HepG2 (cell line): ENCODE measurements at regions not wholly inside any gene's neighbourhood (a gene's known extent, or its start where the extent isn't known, plus 50 kb on each side); places are given as distances from the start of the nearest gene placed in this dataset.

ENCODE experiments used
- MAFK ChIP-seq, 2 experiments: IDR thresholded peaks in 1 of 2; conservative IDR thresholded peaks in 1 of 2; 2 replicates each; pipeline ENCODE4 v1.6.1; 2011; ENCODE audit warnings: improper control_type of control experiment in 2 of 2, low read length in 2 of 2
- NAIF1 ChIP-seq: sonication (generic); formaldehyde crosslinking; IDR thresholded peaks from 2 replicates; pipeline ENCODE4 v1.5.0; 2020; ENCODE audit warnings: mild to moderate bottlenecking, missing genetic modification reagents, borderline replicate concordance
- NRL ChIP-seq: sonication (generic); formaldehyde crosslinking; IDR thresholded peaks from 2 replicates; pipeline ENCODE4 v1.5.0; 2020; ENCODE audit warnings: missing genetic modification reagents, mild to moderate bottlenecking, moderate library complexity, borderline replicate concordance
- PAXIP1 ChIP-seq: sonication (generic); formaldehyde crosslinking; conservative IDR thresholded peaks from 2 replicates; pipeline ENCODE4 v1.4.0; 2020; ENCODE audit warnings: mild to moderate bottlenecking, missing genetic modification reagents, moderate library complexity
- PHB2 ChIP-seq: fragments of 450-650 bp; IDR thresholded peaks from 2 replicates; pipeline ENCODE4 v1.6.1; 2018; ENCODE audit not compliant: partially characterized antibody
- PHF5A ChIP-seq: IDR thresholded peaks from one replicate; pipeline ENCODE4 v1.6.1; 2018; ENCODE audit warnings: low read depth, missing genetic modification reagents; ENCODE audit not compliant: unreplicated experiment
- RAD51 ChIP-seq: fragments of 450-650 bp; IDR thresholded peaks from 2 replicates; pipeline ENCODE4 v1.6.1; 2016; ENCODE audit warnings: borderline replicate concordance
- RFX1 ChIP-seq: fragments of 450-650 bp; IDR thresholded peaks from 2 replicates; pipeline ENCODE4 v1.6.1; 2017
- SOX6 ChIP-seq, 2 experiments: fragments of 450-650 bp in 1 of 2; sonication (generic) in 1 of 2; formaldehyde crosslinking in 1 of 2; IDR thresholded peaks; 2 replicates each; pipeline versions ENCODE4 v1.4.0 to v1.6.1; 2017 to 2020; ENCODE audit warnings: antibody characterized with exemption in 1 of 2, mild to moderate bottlenecking in 1 of 2, missing genetic modification reagents in 1 of 2
- SP1 ChIP-seq, 2 experiments: fragments of 450-650 bp in 1 of 2; sonication (generic) in 1 of 2; formaldehyde crosslinking in 1 of 2; IDR thresholded peaks; 2 replicates each; pipeline versions ENCODE4 v1.4.0 to v1.6.1; 2016 to 2020; ENCODE audit warnings: missing genetic modification reagents in 1 of 2
- TRIM22 ChIP-seq: fragments of 450-650 bp; IDR thresholded peaks from 2 replicates; pipeline ENCODE4 v1.6.1; 2017
- ZNF207 ChIP-seq: fragments of 450-650 bp; IDR thresholded peaks from 2 replicates; pipeline ENCODE4 v1.6.1; 2016; ENCODE audit warnings: antibody characterized with exemption, borderline replicate concordance
- ZNF234 ChIP-seq: sonication (generic); formaldehyde crosslinking; conservative IDR thresholded peaks from 2 replicates; pipeline ENCODE4 v1.5.1; 2020; ENCODE audit warnings: mild to moderate bottlenecking, missing genetic modification reagents
- ZNF343 ChIP-seq: sonication (generic); formaldehyde crosslinking; IDR thresholded peaks from 2 replicates; pipeline ENCODE4 v1.4.0; 2020; ENCODE audit warnings: mild to moderate bottlenecking, missing genetic modification reagents
- ZNF430 ChIP-seq: sonication (generic); formaldehyde crosslinking; IDR thresholded peaks from 2 replicates; pipeline ENCODE4 v1.9.0; 2021; ENCODE audit warnings: mild to moderate bottlenecking, missing genetic modification reagents
- ZNF614 ChIP-seq: IDR thresholded peaks from 2 replicates; pipeline ENCODE4 v1.6.1; 2018; ENCODE audit warnings: missing biosample characterization, missing genetic modification reagents, inconsistent platforms, borderline replicate concordance
- TF ChIP-seq, protein P1 (sequence below): sonication (generic); formaldehyde crosslinking; IDR thresholded peaks from 2 replicates; pipeline ENCODE4 v1.9.0; 2021; ENCODE audit warnings: mild to moderate bottlenecking, missing genetic modification reagents
- TF ChIP-seq, protein P2 (sequence below): sonication (generic); formaldehyde crosslinking; IDR thresholded peaks from 2 replicates; pipeline ENCODE4 v1.5.0; 2020; ENCODE audit warnings: missing genetic modification reagents

DNA sequence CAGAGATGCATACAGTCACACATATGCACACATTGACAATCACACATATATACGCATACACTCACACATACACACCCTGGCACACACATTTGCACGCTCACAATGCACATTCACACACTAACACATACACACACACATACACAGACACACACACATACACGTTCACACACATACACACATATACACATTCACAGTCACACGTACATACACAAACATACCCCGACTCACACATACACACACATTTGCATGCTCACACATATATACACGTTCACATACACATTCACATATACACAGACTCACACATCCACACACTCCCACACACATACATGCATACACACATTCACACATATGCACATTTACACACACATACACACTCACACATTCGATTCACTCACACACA, 366.8 kb upstream of the ID4 start (continued):
- TF ChIP-seq, protein P1, sequence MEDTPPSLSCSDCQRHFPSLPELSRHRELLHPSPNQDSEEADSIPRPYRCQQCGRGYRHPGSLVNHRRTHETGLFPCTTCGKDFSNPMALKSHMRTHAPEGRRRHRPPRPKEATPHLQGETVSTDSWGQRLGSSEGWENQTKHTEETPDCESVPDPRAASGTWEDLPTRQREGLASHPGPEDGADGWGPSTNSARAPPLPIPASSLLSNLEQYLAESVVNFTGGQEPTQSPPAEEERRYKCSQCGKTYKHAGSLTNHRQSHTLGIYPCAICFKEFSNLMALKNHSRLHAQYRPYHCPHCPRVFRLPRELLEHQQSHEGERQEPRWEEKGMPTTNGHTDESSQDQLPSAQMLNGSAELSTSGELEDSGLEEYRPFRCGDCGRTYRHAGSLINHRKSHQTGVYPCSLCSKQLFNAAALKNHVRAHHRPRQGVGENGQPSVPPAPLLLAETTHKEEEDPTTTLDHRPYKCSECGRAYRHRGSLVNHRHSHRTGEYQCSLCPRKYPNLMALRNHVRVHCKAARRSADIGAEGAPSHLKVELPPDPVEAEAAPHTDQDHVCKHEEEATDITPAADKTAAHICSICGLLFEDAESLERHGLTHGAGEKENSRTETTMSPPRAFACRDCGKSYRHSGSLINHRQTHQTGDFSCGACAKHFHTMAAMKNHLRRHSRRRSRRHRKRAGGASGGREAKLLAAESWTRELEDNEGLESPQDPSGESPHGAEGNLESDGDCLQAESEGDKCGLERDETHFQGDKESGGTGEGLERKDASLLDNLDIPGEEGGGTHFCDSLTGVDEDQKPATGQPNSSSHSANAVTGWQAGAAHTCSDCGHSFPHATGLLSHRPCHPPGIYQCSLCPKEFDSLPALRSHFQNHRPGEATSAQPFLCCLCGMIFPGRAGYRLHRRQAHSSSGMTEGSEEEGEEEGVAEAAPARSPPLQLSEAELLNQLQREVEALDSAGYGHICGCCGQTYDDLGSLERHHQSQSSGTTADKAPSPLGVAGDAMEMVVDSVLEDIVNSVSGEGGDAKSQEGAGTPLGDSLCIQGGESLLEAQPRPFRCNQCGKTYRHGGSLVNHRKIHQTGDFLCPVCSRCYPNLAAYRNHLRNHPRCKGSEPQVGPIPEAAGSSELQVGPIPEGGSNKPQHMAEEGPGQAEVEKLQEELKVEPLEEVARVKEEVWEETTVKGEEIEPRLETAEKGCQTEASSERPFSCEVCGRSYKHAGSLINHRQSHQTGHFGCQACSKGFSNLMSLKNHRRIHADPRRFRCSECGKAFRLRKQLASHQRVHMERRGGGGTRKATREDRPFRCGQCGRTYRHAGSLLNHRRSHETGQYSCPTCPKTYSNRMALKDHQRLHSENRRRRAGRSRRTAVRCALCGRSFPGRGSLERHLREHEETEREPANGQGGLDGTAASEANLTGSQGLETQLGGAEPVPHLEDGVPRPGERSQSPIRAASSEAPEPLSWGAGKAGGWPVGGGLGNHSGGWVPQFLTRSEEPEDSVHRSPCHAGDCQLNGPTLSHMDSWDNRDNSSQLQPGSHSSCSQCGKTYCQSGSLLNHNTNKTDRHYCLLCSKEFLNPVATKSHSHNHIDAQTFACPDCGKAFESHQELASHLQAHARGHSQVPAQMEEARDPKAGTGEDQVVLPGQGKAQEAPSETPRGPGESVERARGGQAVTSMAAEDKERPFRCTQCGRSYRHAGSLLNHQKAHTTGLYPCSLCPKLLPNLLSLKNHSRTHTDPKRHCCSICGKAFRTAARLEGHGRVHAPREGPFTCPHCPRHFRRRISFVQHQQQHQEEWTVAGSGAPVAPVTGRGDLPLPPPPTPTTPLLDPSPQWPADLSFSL (CRISPR knock-in tag), result 0 out of 2 replicates have a peak, but pooled peaks have one; percentile 26
- TF ChIP-seq NRL (CRISPR knock-in tag) (no peak), PHF5A (CRISPR knock-in tag) (no peak), NAIF1 (CRISPR knock-in tag) (no peak), RFX1 (no peak), ZNF343 (CRISPR knock-in tag) (no peak), ZNF614 (no peak), SP1 (IDR thresholded peaks at IDR 0.05) (no peak), SP1 (CRISPR knock-in tag; IDR thresholded peaks at IDR 0.05) (no peak), PAXIP1 (CRISPR knock-in tag) (no peak), TRIM22 (0 out of 2 replicates have a peak, but pooled peaks have one; percentile 49), ZNF234 (CRISPR knock-in tag) (no peak), RAD51 (0 out of 2 replicates have a peak, but pooled peaks have one; percentile 1), PHB2 (no peak), MAFK (conservative IDR thresholded peaks at IDR 0.05 in 1 of 2, IDR thresholded peaks at IDR 0.05 in 1 of 2; ENCODE audit: low read length in 2 of 2) (no peak), SOX6 (IDR thresholded peaks at IDR 0.05) (0 out of 2 replicates have a peak, but pooled peaks have one; percentile 10), SOX6 (CRISPR knock-in tag; IDR thresholded peaks at IDR 0.05) (no peak), ZNF430 (no peak), ZNF207 (0 out of 2 replicates have a peak, but pooled peaks have one; percentile 64)
- TF ChIP-seq, protein P2, sequence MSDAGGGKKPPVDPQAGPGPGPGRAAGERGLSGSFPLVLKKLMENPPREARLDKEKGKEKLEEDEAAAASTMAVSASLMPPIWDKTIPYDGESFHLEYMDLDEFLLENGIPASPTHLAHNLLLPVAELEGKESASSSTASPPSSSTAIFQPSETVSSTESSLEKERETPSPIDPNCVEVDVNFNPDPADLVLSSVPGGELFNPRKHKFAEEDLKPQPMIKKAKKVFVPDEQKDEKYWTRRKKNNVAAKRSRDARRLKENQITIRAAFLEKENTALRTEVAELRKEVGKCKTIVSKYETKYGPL (CRISPR knock-in tag), result no peak
